HG03135 (cell line): ENCODE measurements at regions not wholly inside any gene's neighbourhood (a gene's known extent, or its start where the extent isn't known, plus 50 kb on each side); places are given as distances from the start of the nearest gene placed in this dataset.
"Not testable (repeated sequence)": the region's sequence is repeated elsewhere in the genome, so short reads cannot be mapped to it uniquely, and the experiment has no call there.

Experiments
- ATAC-seq: cut with Tn5 transposase; IDR thresholded peaks from one replicate; pipeline ENCODE4 v1.9.1; 2021; ENCODE audit warnings: mild to moderate bottlenecking, moderate library complexity; ENCODE audit not compliant: unreplicated experiment

DNA sequence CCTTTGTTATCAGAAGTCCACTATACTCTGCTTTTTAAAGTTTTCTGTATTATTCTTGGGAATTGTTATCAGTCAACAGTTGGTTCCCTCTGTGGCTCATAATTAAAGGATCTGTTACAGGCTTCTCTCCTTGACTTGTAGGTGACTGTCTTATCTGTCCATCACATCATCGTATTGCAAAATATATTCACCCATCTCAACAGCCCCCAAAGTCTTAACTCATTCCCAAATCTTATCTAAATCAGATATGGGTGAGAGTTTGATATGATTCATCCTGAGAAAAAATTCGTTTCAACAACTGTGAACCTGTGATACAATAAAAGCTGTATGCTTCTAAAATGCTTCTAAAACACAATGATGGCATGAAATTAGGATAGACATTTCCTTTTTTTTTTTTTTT is 1245.6 kb upstream of the RAG2 start:
- ATAC-seq: no peak

GRCh38 chr11:37841016-37841415 is 1243.0 kb upstream of the RAG2 start:
- no peak for ATAC-seq

DNA sequence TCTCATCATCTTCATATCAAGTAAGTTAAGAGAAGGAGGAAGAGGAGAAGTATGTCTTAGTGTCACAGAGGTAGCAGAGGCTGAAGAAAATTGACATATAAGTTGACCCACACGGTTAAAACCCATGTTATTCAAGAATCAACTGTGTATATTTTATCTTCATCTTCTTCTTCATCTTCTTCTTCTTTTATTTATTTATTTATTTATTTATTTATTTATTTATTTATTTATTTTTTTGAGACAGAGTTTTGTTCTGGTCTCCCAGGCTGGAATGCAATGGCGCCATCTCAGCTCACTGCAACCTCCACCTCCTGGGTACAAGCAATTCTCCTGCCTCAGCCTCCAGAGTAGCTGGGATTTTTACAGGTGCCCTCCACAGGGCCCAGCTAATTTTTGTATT is 1242.3 kb upstream of the RAG2 start:
- ATAC-seq: not testable (repeated sequence)

DNA sequence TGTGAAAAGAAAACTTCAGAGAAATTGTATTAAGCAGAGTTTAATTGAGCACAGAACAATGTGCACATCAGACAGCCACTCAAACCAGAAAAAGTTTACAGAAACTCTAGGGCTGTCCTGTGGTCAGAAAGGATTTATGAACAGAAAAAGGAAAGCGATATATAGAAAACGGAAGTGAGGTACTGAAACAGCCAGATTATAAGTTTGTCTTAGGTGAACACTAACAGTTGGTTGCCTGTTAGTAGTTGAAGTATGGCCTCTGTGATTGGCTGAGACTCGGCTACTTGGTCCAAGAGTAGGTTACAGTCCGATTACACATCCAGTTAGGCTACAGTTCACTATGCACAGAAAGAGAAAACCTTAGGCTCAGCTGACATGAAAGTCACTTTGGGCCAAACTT is 1232.5 kb upstream of the RAG2 start:
- ATAC-seq: no peak

DNA sequence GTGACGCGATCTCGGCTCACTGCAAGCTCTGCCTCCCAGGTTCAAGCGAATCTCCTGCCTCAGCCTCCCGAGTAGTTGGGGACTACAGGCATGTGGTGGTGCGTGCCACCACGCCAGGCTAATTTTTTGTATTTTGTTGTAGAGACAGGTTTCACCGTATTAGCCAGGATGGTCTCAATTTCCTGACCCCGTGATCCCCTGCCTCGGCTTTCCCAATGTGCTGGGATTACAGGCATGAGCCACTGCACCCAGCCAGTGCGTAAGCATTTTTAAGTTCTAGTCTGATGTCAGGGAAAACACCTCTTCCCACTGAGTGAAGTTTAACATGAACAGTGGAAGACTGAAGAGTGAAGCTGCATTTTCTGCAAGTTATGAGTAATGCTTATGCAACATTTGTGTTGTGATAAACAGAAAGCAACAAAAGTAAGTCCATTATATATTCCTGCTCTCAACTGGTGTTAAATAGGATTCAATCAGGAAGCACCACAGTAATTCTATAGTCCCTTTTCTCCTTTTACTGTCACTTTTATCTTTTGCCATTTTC is 1219.8 kb upstream of the RAG2 start:
- no peak for ATAC-seq

DNA sequence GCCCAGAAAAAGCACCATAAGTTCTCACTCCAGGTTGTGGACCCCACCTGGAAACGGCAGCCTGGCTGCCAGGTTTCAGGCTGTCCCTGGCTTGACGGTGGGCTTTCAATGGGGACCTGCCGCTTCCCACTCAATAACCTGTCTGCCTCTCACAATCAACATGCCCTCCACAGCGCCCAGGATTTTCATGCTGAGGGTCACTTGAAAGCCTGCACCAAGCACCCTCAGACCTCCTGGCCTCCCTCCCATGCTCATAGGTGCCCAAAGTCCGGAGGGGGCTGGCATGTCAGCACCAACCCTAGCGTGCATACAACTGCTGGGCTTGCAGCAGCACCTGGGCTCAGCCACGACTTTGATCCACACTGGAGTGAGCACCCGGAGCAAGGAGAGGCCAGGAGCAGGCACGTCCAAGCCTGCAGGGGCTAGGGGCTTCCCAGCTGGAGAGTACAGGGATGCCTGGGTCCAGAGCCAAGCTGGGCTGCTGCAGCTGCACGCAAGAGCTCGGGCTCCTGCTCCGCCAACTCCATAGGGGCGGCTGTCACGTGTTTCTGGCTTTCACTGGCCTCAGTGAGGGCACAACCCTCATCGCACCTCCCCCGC is 1214.3 kb upstream of the RAG2 start:
- no peak for ATAC-seq

DNA sequence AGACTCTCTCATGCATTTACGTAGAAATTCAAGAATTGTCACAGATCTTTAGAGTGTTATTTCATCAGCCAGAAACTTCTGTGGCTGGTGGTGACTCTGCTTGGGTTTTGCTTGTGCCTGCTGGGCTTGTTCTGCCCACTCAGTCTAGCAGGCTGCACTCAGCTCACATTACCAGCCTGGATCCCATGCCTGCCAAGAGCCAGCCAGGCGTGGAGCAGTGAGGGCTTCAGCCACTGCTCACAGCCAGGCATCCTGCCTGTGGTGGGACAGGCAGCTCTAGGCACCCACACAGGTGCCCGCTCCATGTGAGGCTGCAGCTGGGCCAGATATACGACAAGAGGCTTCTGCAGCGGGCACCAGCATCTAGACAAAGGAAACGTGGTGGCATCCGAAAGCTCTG is 1213.3 kb upstream of the RAG2 start:
- ATAC-seq: no peak

GRCh38 chr11:37804666-37805065 is 1206.6 kb upstream of the RAG2 start:
- ATAC-seq: no peak

GRCh38 chr11:37788141-37788877 is 1190.3 kb upstream of the RAG2 start:
- no peak for ATAC-seq

DNA sequence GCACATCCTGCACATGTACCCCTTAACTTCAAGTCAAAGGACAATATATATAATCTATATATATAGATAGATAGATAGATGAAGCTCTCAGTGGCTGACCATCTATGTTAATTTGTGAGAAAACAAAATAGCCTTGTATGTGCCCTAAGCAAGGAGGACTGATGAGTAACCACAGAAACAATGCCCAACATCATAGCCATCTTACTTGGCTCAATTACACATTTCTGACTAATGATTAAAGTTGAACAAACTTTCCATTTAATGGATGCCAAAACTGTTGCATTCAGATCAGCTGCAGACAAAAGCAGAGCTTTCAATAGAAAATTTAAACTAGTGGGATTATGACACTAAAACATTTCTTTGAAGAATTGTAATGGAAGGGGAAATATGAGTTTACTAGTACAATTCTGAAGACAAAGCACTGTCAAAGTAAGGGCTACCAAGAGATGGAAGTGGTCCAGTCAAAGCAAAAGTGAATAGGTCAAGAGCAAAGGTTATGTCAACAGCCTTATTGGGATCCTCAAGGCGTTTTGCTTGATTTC is 1188.2 kb upstream of the RAG2 start:
- ATAC-seq: no peak

GRCh38 chr11:37774441-37774840 is 1176.4 kb upstream of the RAG2 start:
- no peak for ATAC-seq

DNA sequence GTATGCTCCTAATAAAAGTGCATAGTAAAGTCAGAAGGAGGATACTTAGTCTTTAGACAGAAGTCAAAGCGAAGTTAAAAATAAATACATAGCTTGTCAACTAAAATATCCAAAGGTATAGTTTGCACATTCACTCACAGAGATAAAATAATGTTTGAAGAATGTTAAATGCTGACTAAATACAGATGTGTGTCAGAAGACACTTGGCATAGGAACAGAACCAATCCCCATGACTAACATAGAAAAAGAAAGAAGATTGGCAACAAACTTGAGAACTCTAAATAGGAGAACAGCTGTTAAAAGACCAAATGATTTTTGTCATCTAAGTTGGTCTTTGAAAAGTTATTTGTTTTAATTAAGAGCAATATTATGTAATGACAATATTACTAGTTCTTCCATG is 1172.1 kb upstream of the RAG2 start:
- ATAC-seq: no peak

DNA sequence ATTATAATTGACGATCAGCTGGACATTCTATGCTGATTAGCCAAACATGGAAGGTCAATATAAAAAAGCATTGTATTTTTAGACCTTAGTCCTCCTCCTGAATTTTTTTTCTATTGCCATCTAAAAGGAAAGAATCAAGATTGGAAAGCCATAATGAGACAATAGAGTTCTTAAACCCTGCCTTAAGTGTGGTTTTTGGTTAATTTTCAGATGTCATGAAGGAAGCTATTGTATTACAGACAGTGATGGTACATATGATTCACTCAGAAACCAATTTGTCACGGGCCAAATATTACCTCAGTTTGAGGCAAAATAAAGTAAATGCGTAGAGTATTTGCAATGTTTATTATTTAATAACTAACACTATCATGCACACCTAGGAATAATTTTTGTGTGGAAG is 1164.0 kb upstream of the RAG2 start:
- no peak for ATAC-seq

DNA sequence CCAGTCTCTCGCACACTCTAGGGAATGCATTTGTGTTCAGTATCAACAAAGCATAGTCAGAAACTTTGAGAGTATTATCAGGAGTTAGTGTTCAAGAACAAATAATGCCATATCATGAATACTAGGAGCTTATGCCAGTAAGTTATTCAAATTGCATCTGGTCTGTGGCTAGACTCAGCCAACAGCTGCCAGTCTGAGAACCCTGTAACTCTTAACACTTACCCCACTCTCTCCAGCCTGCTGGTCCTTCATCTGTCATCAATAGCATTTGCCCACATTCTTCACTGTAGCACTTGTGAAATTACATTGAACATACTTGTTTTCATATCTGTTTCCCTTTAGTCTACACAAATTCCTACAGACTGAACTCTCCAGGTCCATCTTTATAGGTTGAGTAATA is 1157.5 kb upstream of the RAG2 start:
- no peak for ATAC-seq

DNA sequence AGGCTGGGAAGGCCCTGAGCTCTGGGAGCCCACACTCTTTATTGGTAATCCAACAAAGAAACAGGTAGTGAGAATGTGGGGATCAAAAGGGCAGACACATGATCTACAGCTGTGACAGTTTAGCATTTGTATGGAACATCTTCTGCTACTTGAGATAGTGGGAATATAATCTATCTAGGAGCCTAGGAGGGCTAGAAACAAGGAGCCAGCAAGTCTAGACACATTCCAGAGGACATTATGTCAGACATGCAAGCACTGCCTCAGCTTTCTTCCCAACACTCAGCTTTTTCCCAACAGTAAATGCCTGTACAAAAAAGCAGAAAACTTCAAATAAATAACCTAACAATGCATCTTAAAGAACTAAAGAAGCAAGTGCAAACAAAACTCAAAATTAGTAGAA is 1150.6 kb upstream of the RAG2 start:
- ATAC-seq: no peak

DNA sequence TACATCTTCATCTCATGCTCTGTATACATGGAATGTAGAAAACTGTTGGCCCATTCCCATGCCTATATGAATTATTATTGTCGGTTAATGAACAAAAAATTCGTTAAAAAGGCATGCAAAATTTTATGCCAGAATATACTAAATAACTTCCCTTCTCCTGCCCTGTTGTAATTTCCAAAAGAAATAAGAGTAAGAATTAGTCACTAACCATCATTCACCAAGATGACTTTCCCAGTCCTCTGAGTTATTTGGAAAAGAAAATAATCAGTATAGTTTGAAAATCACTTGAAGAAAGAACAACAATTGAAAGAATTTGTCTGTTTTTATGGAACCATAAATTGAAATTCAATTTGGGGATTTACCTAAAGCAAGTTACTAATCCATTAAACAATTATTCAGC is 1149.1 kb upstream of the RAG2 start:
- no peak for ATAC-seq

DNA sequence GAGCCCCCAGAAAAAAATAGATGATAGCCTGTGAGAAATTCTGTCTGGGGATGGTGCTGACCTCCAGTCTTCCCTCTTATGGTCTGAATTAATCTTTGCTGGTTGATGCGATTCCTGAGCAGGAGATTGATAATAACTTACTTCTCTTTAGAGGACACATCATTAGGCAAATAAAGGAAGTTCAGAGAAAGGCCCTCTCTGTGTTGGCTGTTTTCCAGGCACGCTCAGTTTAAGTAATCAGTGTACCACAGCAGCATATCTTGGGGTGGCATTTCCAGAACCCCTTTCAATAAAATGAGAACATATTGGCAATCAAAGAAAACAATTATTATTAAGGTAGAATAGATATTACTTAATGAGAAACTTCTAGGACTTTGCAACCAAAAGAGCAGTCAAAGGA is 1129.3 kb upstream of the RAG2 start:
- no peak for ATAC-seq

- ATAC-seq: no peak
Observed at GRCh38 chr11:37724315-37724714, 1126.3 kb upstream of the RAG2 start.

DNA sequence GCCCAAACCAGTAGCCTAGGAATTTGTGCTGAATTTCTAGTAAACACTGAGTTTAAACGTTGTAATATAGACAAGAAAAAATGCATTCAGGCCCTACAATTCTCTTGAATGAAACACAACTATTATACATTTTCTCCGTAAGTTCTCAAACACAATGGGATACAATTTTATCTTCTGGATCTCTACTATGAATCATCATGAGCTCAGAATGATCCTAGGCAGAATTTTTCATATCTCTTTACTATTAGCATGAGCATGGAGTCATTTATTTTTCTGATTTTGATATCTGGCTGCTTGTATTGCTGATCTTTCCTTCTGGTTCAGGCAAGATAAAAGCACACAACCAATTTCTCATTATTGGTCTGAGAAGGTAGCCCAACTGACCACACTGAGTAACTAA is 1123.4 kb upstream of the RAG2 start:
- ATAC-seq: no peak

- no peak for ATAC-seq
Observed at GRCh38 chr11:37718431-37718999, 1120.5 kb upstream of the RAG2 start.

- no peak for ATAC-seq
Observed at GRCh38 chr11:37712251-37712650, 1114.2 kb upstream of the RAG2 start.

DNA sequence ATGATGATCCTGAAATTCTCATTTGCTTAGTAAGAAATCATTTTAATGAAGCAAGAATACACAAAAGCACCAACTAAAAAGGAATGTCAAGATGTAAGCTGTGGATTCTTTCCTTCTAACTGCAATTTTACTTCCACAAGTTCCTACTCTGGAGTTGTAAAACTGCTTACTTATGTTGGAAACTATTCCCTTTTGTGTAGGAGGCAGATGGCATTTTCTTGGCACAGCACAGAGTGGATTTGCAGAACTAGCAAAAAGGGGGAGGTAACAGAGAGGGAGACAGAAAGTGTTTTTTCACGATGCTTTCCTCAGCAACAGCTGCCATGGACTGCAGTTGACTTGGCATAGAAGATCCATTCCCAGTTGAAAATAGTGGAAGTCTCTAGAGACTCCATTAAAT is 1112.0 kb upstream of the RAG2 start:
- no peak for ATAC-seq
